SKM-1 (cell line): ENCODE measurements at regions not wholly inside any gene's neighbourhood (a gene's known extent, or its start where the extent isn't known, plus 50 kb on each side); places are given as distances from the start of the nearest gene placed in this dataset.
"Not testable (repeated sequence)": the region's sequence is repeated elsewhere in the genome, so short reads cannot be mapped to it uniquely, and the experiment has no call there.

Experiments
- DNase-seq: peaks from one replicate; lab custom pipeline; 2025; ENCODE audit not compliant: unreplicated experiment; lab: John Stamatoyannopoulos, UW

DNA sequence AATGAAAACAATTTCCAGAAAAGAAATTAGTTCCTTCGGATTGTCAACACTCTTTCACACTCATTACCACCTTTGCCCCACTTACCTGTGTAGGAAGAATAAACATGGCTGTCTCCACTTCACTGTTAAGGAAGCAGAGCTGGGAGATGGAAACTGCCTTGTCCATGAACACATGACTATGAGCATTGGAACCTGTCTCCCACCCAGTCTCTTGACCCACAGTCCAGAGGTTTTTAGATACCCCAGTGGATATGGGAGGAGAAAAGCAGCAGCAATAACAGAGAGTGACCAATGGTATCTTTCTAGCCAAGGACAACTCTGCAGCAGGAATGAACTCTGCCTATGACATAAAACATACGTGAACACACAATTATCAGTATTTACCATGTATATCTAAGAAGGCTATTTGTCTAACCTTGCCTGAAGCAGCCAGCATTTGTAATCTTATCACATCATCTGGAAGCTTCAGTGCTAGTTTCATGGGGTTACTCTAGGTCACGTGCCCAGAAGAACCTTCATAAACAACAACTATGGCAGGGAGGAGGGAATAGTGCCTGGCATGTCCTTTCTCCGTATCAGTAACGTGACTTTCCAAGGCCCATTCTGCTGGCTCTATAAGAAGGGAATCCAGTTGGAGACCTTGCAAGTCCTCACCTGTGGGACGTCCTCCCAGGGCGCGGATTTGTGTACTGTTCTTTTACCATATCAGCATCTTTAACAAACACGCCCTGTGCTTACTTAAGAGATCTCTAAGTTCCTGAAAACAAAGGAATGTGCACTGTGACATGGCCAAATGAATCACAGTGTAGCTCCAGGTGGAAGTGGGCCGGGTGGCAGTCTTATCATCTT lies 221.8 kb upstream of the UBL3 start:
- DNase-seq: no peak

DNA sequence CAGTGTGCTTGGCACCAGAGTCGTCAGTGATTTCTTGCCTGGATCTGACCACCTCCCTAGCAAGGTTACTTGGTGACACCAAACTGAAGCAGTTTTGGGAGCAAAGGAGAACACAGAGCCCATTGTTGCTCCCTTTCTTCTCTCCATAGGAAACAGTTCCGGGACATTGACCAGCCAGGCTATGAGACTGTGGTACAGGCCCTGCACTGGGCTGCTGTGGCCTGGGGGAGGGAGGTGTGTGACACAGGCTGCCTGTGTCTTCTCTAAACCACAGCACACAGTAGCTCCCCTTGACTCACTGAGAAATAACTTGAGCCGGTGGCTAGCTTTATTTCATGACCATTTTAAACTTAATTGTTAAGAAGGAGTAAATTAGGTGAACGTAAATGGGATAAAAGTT lies 214.8 kb upstream of the UBL3 start:
- no peak for DNase-seq

DNA sequence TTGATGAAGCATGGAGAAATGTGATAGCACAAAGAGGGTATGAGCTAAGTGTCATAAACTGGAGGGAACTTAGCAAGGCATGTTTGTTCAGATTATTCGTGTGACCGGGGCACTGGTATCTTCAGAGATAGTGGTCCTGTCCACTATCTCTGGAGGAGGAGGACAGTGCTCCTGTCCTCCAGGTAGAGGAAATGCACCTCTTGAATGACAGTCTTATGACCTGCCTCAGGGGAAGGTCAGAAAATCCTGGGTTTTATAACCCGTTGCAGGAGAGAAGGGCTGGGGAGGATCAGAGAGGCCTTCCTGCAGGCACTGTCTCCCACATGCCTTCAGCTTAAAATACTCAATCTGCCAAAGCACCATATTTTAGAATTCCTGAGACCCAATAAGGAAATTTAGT lies 213.5 kb upstream of the UBL3 start:
- no peak for DNase-seq

DNA sequence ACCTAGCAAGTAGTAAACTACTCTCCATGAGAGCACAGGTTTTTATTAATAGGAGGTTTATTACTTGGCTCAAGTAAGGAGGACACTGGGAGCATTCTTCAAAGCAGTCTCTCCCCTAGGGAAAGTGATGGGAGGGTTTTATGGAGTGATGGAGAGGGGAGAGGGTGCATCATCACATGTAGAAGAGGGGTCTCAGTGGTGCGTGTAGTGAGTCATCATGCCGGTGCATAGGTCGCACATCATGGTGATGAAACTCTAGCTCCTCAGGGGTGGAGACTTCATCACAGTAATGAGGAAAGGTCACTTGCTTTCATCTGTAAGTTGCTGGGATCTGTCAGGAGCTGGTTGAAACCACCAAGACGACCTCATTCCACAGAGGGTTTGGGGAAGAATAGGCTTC lies 210.8 kb upstream of the UBL3 start:
- no peak for DNase-seq

DNA sequence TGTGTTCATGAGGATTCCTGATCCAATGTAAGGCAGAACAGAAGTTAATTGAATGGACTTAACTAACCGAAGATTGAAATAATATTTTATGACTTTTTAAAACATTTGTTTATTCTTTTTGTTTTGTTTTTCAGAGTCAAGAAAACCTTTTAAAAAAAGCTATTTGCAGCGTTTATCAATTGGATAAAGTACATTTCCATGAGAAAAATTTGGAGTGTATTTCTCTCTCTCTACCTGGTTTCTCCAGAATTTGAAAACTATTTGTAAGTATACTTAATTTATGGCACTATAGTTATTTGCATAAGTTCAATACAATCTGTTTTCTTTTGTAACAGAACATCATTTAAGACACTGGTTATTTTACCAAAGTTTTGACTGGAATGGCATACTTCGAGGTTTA lies 208.0 kb upstream of the UBL3 start:
- DNase-seq: no peak

DNA sequence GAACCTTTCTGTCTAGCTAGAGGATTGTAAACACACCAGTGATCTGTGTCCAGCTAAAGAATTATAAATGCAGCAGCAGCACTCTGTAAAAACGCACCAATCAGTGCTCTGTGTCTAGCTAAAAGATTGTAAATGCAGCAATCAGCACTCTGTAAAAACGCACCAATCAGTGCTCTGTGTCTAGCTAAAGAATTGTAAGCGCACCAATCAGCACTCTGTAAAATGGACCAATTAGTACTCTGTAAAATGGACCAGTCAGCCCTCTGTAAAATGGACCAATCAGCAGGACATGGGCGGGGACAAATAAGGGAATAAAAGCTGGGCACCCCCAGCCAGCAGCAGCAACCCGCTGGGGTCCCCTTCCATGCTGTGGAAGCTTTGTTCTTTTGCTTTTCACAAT lies 204.1 kb upstream of the UBL3 start:
- not testable (repeated sequence) for DNase-seq

DNA sequence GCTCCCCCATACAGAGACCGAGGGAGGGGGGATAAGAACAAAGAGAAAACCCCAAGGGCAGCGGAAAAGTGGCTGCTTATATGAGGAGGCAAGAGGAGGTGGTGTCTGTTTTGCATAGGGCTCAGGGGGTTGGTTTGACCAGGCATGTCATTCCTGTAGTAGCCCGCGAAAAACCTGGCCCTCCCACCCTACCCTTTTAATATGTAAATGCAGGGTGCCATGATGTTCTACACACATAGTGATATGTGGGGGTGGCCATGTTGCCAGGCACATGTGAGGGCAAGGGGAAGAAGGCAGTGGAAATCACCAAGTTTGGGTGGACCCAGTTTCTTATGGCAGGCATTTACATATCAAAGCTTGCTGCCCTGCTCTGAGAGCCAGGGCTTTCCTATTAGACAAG lies 203.5 kb upstream of the UBL3 start:
- no peak for DNase-seq

DNA sequence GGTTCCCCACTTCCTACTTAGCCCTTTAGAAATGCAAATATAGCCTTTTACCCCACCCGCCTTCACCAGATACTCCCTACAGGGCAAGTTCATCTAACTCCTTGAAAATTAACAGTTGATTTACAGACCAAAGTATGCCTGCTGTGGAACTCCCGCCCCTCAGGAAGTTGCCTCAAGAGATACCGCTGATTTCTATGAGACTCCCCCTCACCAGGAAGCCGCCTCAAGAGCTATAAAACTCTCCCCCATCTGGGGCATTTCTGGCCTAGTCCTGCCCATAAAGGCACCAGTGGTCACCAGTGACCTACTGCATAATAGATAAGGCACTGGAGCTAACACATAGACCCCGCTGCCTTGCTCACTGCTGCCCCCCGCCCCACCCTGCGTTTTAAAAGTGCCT lies 201.7 kb upstream of the UBL3 start:
- no peak for DNase-seq

DNA sequence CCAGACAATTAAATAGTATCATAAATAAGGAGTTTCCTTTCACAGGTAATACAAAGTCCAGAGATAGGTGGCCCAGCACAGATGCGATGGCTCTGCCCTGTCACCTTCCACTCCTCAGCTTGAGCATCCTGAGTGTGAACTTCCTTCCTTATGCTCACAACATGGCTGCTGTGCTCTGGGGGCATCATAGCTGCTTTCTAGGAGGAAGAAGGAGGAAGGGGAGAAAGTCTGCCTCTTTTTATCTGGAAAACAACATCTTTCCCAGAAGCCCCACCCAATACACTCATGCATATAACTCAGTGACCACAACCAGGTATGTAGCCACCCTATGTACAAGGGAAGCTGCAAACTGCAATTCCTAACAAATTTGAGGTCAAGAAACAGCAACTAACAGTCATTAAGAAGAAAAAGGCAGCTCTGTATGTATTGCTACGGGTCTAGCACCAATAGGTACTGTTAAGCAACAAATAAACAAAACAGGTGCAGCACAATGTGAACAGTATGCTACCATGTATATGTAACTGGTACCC lies 201.2 kb upstream of the UBL3 start:
- no peak for DNase-seq

DNA sequence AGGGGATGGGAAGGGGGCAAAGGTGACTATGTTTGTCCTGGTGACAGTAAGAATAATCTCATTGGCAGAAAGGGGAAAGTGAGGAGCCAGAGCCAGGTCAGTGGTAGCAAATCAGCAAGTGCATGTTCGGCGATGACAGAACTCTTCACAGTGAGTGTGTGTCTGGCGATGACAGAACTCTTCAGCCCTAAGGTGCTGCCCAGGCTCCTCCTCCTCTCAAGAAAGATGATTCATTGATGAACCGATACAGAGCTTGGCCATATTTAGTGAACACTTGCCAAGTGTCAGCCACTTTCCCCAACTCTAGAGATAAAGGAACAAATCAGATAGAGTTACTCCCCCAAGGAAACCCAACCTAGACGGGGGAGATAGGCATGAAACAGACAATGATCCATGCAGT lies 199.3 kb upstream of the UBL3 start:
- DNase-seq: no peak

DNA sequence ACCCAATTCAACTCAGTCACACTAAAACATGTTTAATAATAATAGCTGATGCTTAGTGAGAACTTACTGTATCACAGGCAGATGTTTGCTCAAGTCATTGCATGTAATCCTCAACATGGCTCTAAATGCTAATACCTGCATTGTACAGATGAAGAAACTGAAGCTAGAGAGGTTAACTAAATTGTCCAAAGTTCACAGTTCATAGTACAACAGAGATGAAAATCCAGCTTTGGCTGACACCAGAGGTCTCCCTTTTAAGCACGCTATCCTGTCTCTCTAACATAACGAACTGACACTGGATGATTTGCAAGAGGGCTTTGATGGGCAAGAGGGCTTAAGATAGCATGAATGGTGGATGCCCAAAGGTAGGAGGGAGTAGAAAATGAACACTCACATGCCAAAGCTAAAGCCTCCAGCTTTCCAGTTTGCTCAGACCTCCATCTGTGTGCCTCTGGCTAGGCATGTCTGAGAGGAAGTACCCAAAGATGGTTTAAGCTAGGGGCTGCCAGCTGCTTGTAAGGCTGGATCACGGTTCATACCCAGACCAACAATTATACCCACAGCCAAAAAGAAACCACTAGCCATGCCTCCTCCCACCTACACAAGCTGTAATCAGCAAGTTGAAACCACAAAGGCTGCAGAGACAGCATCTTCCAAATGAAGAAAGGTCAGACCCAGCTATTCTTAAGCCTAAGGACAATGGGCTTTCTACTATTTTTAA lies 196.9 kb upstream of the UBL3 start:
- no peak for DNase-seq

DNA sequence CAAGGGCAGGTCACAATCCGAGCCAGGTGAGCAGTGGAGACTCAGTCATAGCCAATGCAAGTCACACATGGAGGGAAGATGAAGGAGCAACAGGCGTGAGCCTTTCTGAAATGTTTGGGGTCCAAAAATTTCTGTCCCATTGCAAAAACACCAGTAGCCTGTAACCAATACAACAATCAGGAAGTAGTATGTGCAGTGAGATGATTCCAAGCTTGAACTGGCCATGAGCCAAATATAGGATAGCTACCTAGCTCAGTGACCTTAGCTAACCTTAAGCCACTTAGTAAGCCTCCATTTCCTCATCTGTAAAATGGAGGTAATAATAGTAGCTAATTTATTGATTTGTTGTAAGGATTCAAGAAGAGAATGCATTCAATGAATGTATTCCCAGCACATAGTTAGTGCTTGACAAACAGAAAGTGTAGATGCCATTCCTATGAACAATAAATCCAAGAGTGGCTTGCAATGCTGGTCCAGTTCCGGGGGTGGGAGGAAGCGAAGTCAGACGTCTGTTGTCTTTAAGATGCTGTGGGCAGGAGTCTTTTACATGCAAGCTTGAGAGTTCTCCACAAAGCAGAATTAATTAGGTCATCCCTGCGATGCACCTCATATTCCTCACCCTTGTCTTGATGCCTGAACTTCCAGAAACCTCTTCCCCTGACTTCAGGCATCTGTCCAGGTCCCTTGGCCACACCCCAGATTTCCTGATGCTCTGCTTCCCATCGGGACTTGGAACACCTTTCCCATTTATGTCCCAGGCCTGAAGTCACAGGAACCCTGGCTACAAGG lies 195.7 kb upstream of the UBL3 start:
- no peak for DNase-seq

DNA sequence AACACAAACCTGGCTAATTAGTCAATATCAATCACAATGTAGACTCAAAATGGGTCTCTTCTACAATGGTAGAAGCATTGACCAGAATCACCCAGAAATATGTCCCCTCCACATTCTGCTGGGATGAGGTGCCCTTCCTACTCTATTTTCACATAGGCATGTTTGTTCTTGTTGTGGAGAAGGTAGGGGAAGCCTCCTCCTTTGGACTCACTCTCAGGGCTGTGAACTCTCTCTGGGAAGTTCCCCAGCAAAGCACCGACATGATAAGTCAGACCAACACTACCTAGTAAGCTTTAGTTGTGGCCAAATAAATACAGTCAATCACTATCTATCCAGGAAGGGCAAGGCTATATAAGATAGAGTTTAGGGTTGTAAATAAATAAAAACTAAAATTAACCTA lies 194.5 kb upstream of the UBL3 start:
- no peak for DNase-seq

DNA sequence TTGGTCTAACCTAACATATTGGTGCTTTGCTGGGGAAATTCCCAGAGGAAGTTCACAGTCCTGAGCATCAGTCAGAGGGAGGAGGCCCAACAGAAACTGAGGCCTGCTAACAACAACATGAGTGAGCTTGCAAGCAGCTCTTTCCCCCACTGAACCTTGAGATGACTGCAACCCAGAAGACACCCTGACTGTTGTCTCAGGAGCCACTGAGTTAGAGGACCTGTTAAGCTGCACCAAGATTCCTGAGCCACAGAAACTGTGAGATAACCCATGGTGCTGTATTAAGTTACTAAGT lies 193.2 kb upstream of the UBL3 start:
- no peak for DNase-seq

DNA sequence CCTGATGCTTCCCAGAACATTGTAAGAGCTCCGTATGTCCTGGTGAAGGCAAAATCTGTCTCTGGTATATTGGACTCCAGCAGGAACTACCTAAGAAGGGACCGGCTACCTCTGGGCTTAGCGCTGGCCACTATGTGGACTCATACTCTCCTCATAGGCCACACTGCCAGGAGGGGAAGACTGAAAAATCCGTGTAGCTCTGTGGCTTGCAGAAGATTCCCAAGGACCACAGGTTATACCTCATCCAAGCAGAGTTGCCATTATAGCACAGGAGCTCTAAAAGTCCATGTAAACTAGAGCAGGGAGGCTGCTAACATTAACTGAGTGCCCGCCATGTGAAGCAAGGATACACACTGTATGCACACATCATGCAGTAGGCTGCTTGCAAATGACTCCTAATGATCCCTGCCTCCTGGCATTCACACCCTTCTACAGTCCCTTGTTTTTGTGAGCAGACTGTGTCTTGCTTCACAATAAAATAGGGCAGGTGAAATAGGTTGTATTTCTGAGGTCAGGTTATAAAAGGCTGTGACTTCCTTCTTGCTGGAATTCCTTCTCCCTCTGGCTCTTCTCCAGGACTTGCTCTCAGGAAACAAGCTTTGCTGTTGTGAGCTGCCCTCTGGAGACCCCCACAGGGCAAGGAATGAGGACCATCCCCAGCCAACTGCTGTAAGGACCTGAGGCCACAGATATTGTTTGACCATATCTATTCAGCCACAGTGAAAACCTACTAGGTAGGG lies 192.6 kb upstream of the UBL3 start:
- no peak for DNase-seq

DNA sequence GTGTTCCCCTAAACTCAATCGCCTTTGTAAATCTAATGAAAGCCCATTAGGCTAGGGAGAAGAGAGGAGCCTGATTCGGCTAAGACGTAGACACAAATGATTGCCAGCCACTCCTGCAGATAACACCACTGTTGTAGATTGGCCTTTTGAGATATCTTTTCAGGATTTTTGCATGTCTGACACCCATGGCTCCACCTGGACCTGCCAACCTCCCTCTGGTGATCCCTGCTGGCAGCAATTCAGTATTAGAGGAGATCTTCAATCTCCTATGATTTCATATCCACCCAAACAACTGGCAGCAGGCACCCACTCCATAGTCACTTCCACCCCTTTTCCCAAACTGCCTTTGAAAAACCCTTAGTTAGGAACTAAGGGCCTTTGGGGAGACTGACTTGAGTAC lies 191.9 kb upstream of the UBL3 start:
- no peak for DNase-seq

DNA sequence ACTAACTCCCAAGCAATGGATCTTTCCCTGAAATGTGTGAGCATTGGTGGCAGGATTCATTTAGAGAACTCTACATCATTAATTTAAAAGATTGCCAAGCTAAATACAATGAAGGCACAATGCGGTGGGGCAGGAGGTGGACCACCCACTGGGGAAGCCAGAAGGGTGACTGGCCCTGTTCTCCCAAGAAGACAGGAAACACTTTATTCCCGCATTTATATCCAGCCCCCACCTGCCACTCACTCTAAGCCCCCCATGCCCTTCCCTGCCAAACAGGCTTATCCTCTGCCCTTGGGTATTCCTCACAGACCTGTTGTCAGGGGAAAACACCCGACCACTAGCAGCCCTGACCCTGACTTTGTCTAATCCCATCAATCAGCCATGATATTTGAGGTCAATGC lies 189.1 kb upstream of the UBL3 start:
- DNase-seq: no peak

DNA sequence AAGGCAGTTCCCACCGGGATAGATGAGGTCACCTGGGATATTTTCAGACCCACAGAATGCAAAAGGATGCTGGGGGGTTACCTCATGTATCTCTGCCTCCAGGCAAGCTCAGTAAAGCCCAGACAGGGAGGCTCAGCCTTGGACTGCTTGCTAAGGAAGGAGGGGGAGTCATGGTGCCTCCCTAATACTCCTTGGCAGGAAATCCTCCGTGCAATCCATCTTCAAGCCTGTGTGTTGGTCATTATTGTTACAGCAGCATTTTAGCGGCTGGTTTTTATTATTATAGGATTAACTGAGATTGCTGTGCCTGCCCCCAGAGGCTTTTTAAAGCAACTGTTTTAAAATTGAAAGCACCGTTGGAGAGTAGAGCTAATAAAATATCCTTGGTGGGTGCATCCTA lies 188.5 kb upstream of the UBL3 start:
- no peak for DNase-seq

DNA sequence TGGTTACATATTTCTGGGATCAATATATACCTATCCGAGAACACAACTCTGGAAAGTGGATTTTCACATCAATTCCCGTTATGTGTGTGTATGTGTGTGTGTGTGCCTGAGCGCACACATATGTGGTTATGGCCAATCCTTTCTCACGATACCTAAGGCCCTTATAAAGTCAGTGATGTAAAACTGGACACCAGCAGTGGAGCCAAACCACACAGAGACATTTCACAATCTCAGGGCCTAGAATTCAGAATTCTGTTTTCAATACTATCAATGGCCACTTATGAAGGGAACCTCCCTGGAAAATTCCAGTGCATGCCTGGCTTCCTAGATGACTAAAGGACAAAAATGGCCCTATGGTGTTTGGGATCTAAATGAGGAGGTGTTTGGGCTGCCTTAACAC lies 187.3 kb upstream of the UBL3 start:
- DNase-seq: no peak

DNA sequence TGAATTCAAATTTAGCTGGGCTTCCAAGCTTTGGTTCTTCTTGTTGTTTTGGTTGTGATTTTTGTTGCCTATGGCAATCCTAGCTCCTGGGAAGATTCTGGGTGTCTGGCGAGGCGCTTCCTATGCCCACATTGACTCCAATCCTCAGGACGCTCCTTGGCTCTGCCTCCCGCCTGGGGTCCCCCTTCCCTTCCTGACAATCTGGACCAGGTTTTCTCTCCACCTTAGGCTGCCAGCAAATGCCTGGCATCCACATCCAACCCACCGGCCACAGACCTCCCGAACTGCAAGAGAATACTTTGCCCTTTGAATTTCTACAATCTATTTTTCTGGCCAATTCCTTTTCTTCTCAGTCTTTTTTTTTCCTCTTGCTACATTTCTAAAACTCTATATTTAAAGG lies 186.9 kb upstream of the UBL3 start:
- no peak for DNase-seq

DNA sequence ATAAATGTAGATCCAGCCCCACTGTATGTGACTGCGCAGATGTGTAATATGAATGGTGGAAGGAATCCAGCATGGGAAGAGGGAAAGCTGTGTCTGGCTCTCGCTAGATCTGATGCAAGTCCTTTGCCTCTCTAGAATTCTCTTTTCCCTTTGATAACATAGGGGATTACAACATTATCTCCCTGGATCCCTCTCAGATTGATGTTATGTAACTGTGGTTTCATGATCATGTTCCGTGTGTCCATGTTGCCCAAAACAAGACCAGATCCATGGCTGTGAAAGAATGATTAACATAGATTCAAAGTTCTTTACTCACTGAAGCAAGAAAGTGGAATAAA lies 184.0 kb upstream of the UBL3 start:
- DNase-seq: no peak
